GM20000 (cell line): ENCODE measurements at regions not wholly inside any gene's neighbourhood (a gene's known extent, or its start where the extent isn't known, plus 50 kb on each side); places are given as distances from the start of the nearest gene placed in this dataset.
A peak's percentile ranks its signal among the peaks of the same experiment; 100 is the strongest.
"Not testable (repeated sequence)": the region's sequence is repeated elsewhere in the genome, so short reads cannot be mapped to it uniquely, and the experiment has no call there.

Experiments used
- DNase-seq: peaks from one replicate; pipeline ENCODE4 v3.0.0; 2012; ENCODE audit warnings: low spot score
- CTCF ChIP-seq: IDR thresholded peaks from 2 replicates; pipeline ENCODE4 v1.5.1; 2012; ENCODE audit warnings: mild to moderate bottlenecking, control low read depth; ENCODE audit errors: extremely low read depth, missing control alignments

DNA sequence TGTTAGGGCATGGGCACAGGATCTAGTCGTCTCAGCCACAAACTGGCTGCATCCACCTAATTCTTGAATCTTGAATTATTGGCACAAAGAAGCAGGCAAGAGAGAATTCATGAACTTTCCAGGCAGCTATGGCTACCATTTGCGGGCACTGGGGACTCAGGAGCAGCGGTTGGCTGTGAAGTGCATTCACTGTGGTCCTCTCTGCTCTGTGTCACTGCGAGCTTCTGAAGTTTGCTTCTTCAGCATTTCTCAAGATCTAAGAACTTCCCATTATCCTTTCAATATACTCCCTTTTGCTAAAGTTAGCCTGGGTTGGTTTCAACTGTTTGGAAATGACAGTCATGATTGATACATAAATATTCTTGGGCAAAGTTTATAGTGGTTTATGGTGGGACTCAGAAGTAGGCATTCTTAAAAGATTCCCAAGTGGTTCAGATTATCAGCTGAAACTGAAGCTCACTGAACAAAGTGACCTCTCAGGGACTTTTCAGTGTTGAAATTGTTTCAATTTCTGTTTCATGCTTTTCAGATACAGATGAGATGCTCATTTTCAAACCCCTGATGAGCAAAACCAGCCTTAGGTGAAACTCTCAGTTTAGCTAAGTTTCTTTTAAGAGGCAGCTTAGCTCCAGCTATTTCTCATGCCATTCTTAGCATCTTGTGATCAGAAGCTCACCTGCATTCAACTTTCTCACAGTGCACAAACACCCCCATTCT is 1258.3 kb upstream of the GYPC start:
- no peak for TF ChIP-seq CTCF
- peak; percentile 51 for DNase-seq

DNA sequence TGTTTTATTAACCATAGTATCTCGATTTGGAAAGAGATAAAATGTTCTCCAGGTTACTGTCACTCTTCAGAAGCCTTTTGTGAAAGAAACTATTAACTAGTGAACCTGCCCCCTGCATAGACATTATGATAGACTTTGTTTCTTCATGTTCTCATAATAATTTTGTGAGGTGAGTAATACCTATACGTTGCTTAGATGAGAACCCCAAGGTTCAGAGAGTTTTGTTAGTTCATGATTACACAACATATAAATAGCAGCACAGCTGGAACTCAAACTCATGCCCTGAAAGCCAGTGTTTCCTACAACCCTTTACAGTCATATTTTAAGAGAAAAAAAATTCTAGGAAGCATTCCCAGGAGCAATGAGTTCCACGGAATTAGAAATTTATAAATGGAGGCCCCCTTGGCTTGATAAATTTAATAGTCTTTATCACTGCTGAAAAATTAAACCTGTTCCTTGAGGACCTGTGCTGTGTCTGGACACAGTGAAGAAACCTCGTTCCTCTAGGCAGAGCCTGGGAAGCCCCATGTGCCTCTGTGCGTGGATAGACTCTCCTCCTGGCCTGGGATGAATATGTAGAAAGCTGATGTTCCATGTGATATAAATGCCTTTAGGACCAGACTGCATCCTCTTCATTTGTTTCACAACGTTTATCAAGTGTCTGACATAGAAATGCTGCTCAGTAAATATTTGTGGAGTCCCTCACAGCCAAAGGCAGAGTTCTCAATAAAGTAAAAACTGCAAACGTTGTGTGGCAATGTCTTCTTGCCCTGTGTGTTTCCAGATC is 1257.0 kb upstream of the GYPC start:
- DNase-seq, result no peak
- TF ChIP-seq CTCF, result no peak

GRCh38 chr2:125405816-125406215 is 1250.1 kb upstream of the GYPC start:
- TF ChIP-seq CTCF, result no peak
- no peak for DNase-seq

DNA sequence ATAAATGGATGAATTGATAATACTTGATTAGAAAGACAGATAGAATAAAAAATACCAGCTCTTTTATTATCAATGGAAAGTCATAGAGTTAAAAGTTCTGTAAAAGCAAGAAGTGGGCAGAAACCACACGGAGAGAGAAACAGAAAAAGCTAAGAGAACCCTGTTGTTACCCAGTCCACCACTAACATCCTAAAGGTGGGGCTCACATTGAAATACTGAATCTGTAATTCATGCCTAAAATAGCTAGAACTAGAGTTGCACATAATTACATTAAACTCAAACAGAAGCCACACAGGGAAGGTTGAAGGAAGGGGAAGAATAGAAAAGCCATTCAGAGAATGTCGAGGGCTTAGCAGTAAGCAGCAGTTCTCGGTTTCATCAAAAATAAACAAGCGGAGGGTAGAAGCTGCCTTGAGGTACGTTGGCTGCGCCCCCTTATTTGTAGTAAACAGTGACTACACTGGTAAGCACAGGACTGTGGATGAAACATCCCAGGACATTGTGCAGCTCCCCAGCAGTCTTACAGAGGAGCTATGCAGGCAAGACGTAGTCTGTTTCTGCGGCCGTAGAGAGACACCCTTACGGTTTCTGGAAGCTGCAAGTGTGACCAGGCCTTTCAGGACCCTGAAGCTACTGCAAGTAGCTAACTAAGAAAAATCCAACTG is 1247.0 kb upstream of the GYPC start:
- no peak for DNase-seq
- TF ChIP-seq CTCF, result no peak

- no peak for DNase-seq
Observed at GRCh38 chr2:125418483-125418882, 1237.5 kb upstream of the GYPC start.

GRCh38 chr2:125422198-125422770 is 1233.7 kb upstream of the GYPC start:
- not testable (repeated sequence) for DNase-seq

More at GRCh38 chr2:125418483-125418882, 1237.5 kb upstream of the GYPC start:
- no peak for TF ChIP-seq CTCF

- DNase-seq, result no peak
- TF ChIP-seq CTCF, result no peak
Observed at GRCh38 chr2:125424266-125424785, 1231.6 kb upstream of the GYPC start.
